MG63 (cell line): ENCODE measurements at regions not wholly inside any gene's neighbourhood (a gene's known extent, or its start where the extent isn't known, plus 50 kb on each side); places are given as distances from the start of the nearest gene placed in this dataset.
"Not testable (repeated sequence)": the region's sequence is repeated elsewhere in the genome, so short reads cannot be mapped to it uniquely, and the experiment has no call there.

Source experiments
- DNase-seq: peaks from one replicate; pipeline ENCODE4 v3.0.0-alpha.2; 2020
- H3K27me3 ChIP-seq: fragments of 250-450 bp; sonication (Bioruptor Pico); 2 replicates; pipeline ENCODE4 v1.5.1; 2020; ENCODE audit warnings: mild to moderate bottlenecking, moderate library complexity
- H3K36me3 ChIP-seq: fragments of 250-450 bp; sonication (Bioruptor Pico); 2 replicates; pipeline ENCODE4 v1.5.1; 2020; ENCODE audit warnings: mild to moderate bottlenecking, moderate library complexity
- H3K4me3 ChIP-seq: fragments of 250-450 bp; sonication (Bioruptor Pico); 2 replicates; pipeline ENCODE4 v1.5.1; 2020; ENCODE audit warnings: mild to moderate bottlenecking, moderate library complexity
- H3K9me3 ChIP-seq: fragments of 250-450 bp; sonication (Bioruptor Pico); 2 replicates; pipeline ENCODE4 v1.5.1; 2020; ENCODE audit warnings: mild to moderate bottlenecking, moderate library complexity

- Histone ChIP-seq H3K9me3 (no peaks in the 10 kb centered on the region), H3K4me3 (no peak overlapping the region), H3K36me3 (no peaks in the 10 kb centered on the region), H3K27me3 (peaks cover 10% of the 10 kb centered on the region)
- DNase-seq = no peak
Measured at GRCh38 chr15:93358166-93359059, 269.4 kb upstream of the RGMA start.

GRCh38 chr15:93348711-93349545, 259.9 kb upstream of the RGMA start:
- DNase-seq = no peak
- no peak overlapping the region for H3K4me3 ChIP-seq

GRCh38 chr15:93347986-93348385, 259.0 kb upstream of the RGMA start:
- H3K27me3 ChIP-seq = peaks cover 23% of the 10 kb centered on the region
- no peak overlapping the region for H3K4me3 ChIP-seq
- no peaks in the 10 kb centered on the region for H3K36me3 ChIP-seq
- DNase-seq = no peak
- no peaks in the 10 kb centered on the region for H3K9me3 ChIP-seq

More at GRCh38 chr15:93348711-93349545, 259.9 kb upstream of the RGMA start:
- Histone ChIP-seq H3K27me3 (peaks cover 23% of the 10 kb centered on the region), H3K9me3 (no peaks in the 10 kb centered on the region), H3K36me3 (no peaks in the 10 kb centered on the region)

GRCh38 chr15:93345981-93346380, 257.0 kb upstream of the RGMA start:
- Histone ChIP-seq H3K9me3 (no peaks in the 10 kb centered on the region), H3K36me3 (no peaks in the 10 kb centered on the region), H3K4me3 (no peak overlapping the region), H3K27me3 (peaks cover 23% of the 10 kb centered on the region)
- no peak for DNase-seq

- peaks cover 12% of the 10 kb centered on the region for H3K27me3 ChIP-seq
- not testable (repeated sequence) for H3K9me3 ChIP-seq, H3K4me3 ChIP-seq, H3K36me3 ChIP-seq, DNase-seq
Measured at GRCh38 chr15:93343402-93343801, 254.4 kb upstream of the RGMA start.

- Histone ChIP-seq H3K4me3 (no peak overlapping the region), H3K36me3 (no peaks in the 10 kb centered on the region), H3K9me3 (no peaks in the 10 kb centered on the region), H3K27me3 (peaks cover under 1% of the 10 kb centered on the region; the same call in 1 of the 2 replicates)
- no peak for DNase-seq
Measured at GRCh38 chr15:93341164-93341563, 252.2 kb upstream of the RGMA start.

GRCh38 chr15:93340406-93340805, 251.4 kb upstream of the RGMA start:
- DNase-seq = no peak

GRCh38 chr15:93333796-93334195, 244.8 kb upstream of the RGMA start:
- Histone ChIP-seq H3K4me3 (no peak overlapping the region), H3K27me3 (peaks cover 2% of the 10 kb centered on the region), H3K9me3 (no peaks in the 10 kb centered on the region), H3K36me3 (no peaks in the 10 kb centered on the region)
- peak; percentile 10 for DNase-seq

More at GRCh38 chr15:93340406-93340805, 251.4 kb upstream of the RGMA start:
- H3K36me3 ChIP-seq = no peaks in the 10 kb centered on the region
- H3K27me3 ChIP-seq = no peaks in the 10 kb centered on the region; the same call in none of the 2 replicates
- H3K4me3 ChIP-seq = no peak overlapping the region
- no peaks in the 10 kb centered on the region for H3K9me3 ChIP-seq

GRCh38 chr15:93333126-93333525, 244.1 kb upstream of the RGMA start:
- not testable (repeated sequence) for H3K9me3 ChIP-seq, H3K36me3 ChIP-seq, H3K27me3 ChIP-seq, DNase-seq, H3K4me3 ChIP-seq

GRCh38 chr15:93332168-93332553, 243.2 kb upstream of the RGMA start:
- Histone ChIP-seq H3K9me3 (no peaks in the 10 kb centered on the region), H3K27me3 (peaks cover 2% of the 10 kb centered on the region; the same call in 1 of the 2 replicates), H3K4me3 (no peak overlapping the region), H3K36me3 (no peaks in the 10 kb centered on the region)
- DNase-seq = no peak

- Histone ChIP-seq H3K27me3 (peaks cover 2% of the 10 kb centered on the region; the same call in 1 of the 2 replicates), H3K4me3 (no peak overlapping the region), H3K9me3 (no peaks in the 10 kb centered on the region), H3K36me3 (no peaks in the 10 kb centered on the region)
- no peak for DNase-seq
Measured at GRCh38 chr15:93331545-93332167, 242.6 kb upstream of the RGMA start.

GRCh38 chr15:93330912-93331544, 242.0 kb upstream of the RGMA start:
- no peak for DNase-seq

GRCh38 chr15:93327364-93327763, 238.4 kb upstream of the RGMA start:
- no peak overlapping the region for H3K4me3 ChIP-seq
- peaks cover 2% of the 10 kb centered on the region; the same call in 1 of the 2 replicates for H3K27me3 ChIP-seq
- no peaks in the 10 kb centered on the region for H3K36me3 ChIP-seq
- H3K9me3 ChIP-seq = no peaks in the 10 kb centered on the region
- DNase-seq = no peak

More at GRCh38 chr15:93330912-93331544, 242.0 kb upstream of the RGMA start:
- Histone ChIP-seq H3K27me3 (peaks cover 2% of the 10 kb centered on the region; the same call in 1 of the 2 replicates), H3K4me3 (no peak overlapping the region), H3K36me3 (no peaks in the 10 kb centered on the region), H3K9me3 (no peaks in the 10 kb centered on the region)

GRCh38 chr15:93324186-93324975, 235.4 kb upstream of the RGMA start:
- Histone ChIP-seq H3K9me3 (no peaks in the 10 kb centered on the region), H3K36me3 (no peaks in the 10 kb centered on the region), H3K27me3 (no peaks in the 10 kb centered on the region), H3K4me3 (no peak overlapping the region)
- DNase-seq = no peak

- no peak for DNase-seq
- no peaks in the 10 kb centered on the region for H3K36me3 ChIP-seq
- no peaks in the 10 kb centered on the region for H3K9me3 ChIP-seq
- no peaks in the 10 kb centered on the region for H3K27me3 ChIP-seq
- no peak overlapping the region for H3K4me3 ChIP-seq
Measured at GRCh38 chr15:93321881-93322282, 232.9 kb upstream of the RGMA start.
